Brain microvascular endothelial cell (primary cell): ENCODE measurements at regions not wholly inside any gene's neighbourhood (a gene's known extent, or its start where the extent isn't known, plus 50 kb on each side); places are given as distances from the start of the nearest gene placed in this dataset.

Experiments used
- DNase-seq: peaks from one replicate; pipeline ENCODE4 v3.0.0-alpha.2; 2020
- H3K27ac ChIP-seq: fragments of 250-450 bp; sonication (Bioruptor Pico); 2 replicates; pipeline ENCODE4 v1.5.1; 2020; ENCODE audit warnings: mild to moderate bottlenecking, moderate library complexity
- H3K27me3 ChIP-seq: fragments of 250-450 bp; sonication (Bioruptor Pico); replicated peaks from 2 replicates; pipeline ENCODE4 v1.5.1; 2020; ENCODE audit warnings: mild to moderate bottlenecking
- H3K36me3 ChIP-seq: fragments of 250-450 bp; sonication (Bioruptor Pico); replicated peaks from 2 replicates; pipeline ENCODE4 v1.5.1; 2020; ENCODE audit warnings: mild to moderate bottlenecking
- H3K4me3 ChIP-seq: 2 replicates; pipeline ENCODE4 v1.5.1; 2011; ENCODE audit warnings: low read depth, mild to moderate bottlenecking, control low read depth, low read length, moderate library complexity
- CTCF ChIP-seq: IDR thresholded peaks from 2 replicates; pipeline ENCODE4 v1.5.1; 2011; ENCODE audit warnings: low read depth, mild to moderate bottlenecking, moderate library complexity, low read length, control low read depth, inconsistent platforms; ENCODE audit errors: missing control alignments
- in situ Hi-C: cut with HindIII; loops from 2 replicates; pipeline ENCODE4 v1.10.0; 2017; ENCODE audit warnings: low sequenced_read_pairs, low pct_ligation_motif_present

DNA sequence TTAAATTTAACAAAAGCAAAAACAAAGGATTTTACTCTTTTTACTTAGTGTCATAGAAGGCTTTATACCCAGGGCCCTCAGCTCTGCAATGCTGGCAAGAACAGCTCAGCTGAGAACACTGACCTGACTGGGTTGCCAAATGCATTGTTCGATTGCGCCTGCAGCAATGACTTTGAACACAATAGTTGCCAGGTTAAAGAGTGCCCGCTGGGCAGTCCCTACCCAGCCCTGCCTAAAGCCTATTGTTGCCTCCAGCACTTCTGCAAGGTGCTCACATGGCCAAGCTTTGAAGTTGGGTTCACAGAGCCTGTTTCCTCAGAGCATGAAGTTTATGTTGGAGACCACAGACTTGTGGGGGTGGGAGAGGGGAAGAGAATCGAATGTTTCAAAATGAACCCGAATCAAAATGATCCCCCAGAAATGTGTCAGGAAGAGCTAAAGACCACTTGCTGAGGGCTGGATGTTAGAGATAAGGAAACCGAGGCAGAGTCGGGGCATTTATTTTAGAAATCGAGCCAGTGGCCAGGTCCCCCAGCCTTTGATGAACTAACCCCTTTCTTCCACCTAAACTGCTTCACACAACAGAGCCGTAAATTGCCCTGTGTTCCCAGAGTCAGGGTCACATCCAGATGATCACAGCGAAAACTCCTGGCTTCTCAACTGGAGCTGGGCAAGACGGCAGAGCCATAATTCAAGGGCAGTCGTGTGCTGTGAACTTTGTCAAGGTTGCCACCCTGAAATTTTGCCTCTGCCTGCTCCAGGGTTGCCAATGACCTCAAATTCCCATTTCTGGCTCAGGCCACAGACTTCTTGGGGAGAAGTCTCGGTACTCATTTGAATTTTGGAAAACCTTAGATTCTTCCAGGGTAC, 55.0 kb downstream of the FOXA2 start:
- DNase-seq, result no peak
- Histone ChIP-seq H3K27me3 (no peaks in the 10 kb centered on the region), H3K36me3 (no peaks in the 10 kb centered on the region), H3K27ac (no peak overlapping the region), H3K4me3 (no peak overlapping the region)
- in situ Hi-C loops, result no loop called here
- TF ChIP-seq CTCF, result no peak

DNA sequence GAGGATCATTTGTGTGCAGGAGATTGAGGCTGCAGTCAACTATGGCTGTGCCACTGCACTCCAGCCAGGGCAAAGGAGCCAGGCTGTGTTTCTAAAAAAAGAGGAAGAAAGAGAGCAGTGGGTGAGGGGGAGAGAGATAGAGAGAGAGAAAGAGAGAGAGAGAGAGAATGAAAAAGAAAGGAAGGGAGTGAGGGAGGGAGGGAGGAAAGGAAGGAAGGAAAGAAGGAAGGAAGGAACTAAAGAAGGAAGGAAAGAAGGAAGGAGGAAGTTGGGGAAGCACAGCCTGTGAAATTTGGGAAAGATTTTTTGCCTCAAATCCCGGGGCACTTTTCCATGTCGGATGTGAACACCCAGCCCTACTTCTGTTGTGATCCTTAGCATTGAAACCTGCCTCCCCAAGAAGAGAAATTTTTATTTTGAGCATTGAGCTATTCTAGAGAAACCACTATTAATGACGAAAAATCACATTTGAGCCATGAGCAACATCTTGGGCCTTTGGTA, 57.8 kb downstream of the FOXA2 start:
- no peak overlapping the region for H3K4me3 ChIP-seq
- no peak for TF ChIP-seq CTCF
- no peak for DNase-seq
- H3K36me3 ChIP-seq, result no peaks in the 10 kb centered on the region
- H3K27ac ChIP-seq, result no peak overlapping the region
- no peaks in the 10 kb centered on the region for H3K27me3 ChIP-seq
- in situ Hi-C loops, result no loop called here

DNA sequence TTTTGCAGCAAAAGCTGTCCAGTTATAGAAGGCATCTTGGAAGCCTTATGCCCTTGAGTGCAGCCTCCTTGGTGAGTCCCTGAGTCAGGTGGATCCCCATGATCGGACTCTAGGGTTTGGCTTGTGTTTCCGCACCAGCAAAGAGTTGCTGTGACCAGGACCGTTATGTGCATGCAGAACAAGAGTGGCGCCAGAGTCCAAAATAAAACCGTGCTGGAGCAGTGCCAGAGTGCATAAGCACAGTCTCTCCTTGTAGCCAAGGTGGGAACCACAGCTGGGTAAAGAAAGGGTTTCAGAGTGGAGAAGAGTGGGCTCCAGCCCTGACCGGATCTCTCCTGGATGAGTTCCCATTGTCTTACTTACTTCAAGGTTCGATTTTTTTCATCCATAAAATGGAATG, 58.6 kb downstream of the FOXA2 start:
- in situ Hi-C loops, result no loop called here
- Histone ChIP-seq H3K4me3 (no peak overlapping the region), H3K27me3 (no peaks in the 10 kb centered on the region), H3K36me3 (no peaks in the 10 kb centered on the region), H3K27ac (no peak overlapping the region)
- DNase-seq, result no peak
- no peak for TF ChIP-seq CTCF

DNA sequence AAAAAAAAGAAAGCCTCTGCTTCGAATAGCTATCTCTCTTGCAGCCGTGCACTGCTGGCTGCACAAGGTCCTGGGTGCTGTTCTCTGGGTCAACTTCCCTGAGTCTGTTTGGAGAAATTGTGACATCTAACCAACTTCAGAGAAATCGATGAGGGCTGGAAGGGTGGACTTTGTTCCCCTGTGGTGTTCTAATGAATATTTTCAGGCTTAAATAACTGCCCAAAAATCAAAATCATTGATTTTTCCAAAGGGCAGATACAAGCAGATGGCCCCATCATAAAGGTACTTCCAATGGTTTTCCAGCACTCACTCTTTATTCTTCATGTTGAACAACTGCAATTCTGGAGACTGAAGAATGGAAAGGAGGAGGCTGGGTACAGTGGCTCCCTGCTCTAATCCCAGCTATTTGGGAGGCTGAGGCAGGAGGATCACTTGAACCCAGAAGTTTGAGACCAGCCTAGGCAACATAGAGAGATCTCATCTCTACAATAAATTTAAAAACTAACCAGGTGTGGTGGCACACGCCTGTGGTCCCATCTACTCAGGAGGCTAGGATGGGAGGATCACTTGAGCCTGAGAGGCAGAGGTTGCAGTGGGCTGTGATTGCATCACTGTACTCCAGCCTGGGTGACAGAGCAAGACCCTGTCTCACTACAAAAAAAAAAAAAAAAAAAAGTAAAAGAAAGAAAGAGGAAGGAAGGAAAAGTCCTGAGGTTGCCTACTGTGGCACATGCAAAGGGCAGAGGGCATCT, 59.1 kb downstream of the FOXA2 start:
- H3K36me3 ChIP-seq, result no peaks in the 10 kb centered on the region
- no peaks in the 10 kb centered on the region for H3K27me3 ChIP-seq
- no peak overlapping the region for H3K4me3 ChIP-seq
- no peak for DNase-seq
- no peak for TF ChIP-seq CTCF
- in situ Hi-C loops, result no loop called here
- no peak overlapping the region for H3K27ac ChIP-seq

DNA sequence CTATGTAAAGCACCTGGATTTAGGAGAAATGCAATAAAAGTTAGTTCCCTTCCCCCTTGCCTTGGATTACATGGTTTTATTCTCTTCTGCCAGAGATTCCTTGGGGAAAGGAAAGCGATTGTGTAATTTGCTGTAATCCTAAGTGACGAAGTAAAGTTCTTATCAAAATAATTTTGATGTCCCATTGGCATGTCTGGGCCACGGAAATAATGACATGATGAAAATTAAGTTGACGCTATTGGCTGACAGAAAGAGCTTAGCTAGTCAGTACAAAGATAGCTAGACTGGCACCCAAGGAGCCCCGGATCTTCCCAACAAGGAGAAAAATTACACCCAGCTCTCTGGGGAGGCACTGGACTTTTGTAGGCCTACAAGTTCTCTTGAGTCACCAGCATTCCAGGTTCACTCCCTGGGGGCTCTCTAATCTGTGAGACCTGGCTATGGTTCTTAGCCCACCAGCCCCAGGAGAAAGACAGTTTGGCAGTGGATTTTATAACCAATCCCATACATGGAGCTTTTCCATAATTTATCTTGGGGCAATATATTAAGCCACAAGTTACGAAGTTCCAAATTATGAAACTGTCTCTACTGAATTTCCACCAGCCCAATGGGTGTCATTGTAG, 59.9 kb downstream of the FOXA2 start:
- no peaks in the 10 kb centered on the region for H3K36me3 ChIP-seq
- TF ChIP-seq CTCF, result no peak
- H3K27me3 ChIP-seq, result no peaks in the 10 kb centered on the region
- no peak overlapping the region for H3K27ac ChIP-seq
- in situ Hi-C loops, result no loop called here
- H3K4me3 ChIP-seq, result no peak overlapping the region
- DNase-seq, result no peak
